Adrenal gland (tissue), 5 donors: ENCODE measurements at regions not wholly inside any gene's neighbourhood (a gene's known extent, or its start where the extent isn't known, plus 50 kb on each side); places are given as distances from the start of the nearest gene placed in this dataset.

Experiments
- POLR2A ChIP-seq, 2 donors: fragments of 450-650 bp; IDR thresholded peaks; one replicate each; pipeline ENCODE4 v1.6.1; 2017; ENCODE audit warnings: antibody characterized with exemption in 2 of 2, mild to moderate bottlenecking in 2 of 2, moderate library complexity in 1 of 2
- TF ChIP-seq, protein P1 (sequence below), 6 experiments: fragments of 450-650 bp in 4 of 6; fragments of 200-600 bp in 2 of 6; sonication (generic) in 1 of 6; IDR thresholded peaks; 1 replicate in 5 of 6; 2 replicates in 1 of 6; pipeline versions ENCODE4 v1.5.1 to v1.8.0; 2016 to 2021; ENCODE audit warnings: antibody characterized with exemption in 6 of 6, mild to moderate bottlenecking in 2 of 6, moderate library complexity in 1 of 6
- donor health status: DM: no; HTN: no; CAD: no.

GRCh38 chr6:11482616-11483015, 54.9 kb upstream of the TMEM170B start:
- TF ChIP-seq POLR2A (IDR thresholded peaks at IDR 0.05): no peak
- TF ChIP-seq, protein P1, sequence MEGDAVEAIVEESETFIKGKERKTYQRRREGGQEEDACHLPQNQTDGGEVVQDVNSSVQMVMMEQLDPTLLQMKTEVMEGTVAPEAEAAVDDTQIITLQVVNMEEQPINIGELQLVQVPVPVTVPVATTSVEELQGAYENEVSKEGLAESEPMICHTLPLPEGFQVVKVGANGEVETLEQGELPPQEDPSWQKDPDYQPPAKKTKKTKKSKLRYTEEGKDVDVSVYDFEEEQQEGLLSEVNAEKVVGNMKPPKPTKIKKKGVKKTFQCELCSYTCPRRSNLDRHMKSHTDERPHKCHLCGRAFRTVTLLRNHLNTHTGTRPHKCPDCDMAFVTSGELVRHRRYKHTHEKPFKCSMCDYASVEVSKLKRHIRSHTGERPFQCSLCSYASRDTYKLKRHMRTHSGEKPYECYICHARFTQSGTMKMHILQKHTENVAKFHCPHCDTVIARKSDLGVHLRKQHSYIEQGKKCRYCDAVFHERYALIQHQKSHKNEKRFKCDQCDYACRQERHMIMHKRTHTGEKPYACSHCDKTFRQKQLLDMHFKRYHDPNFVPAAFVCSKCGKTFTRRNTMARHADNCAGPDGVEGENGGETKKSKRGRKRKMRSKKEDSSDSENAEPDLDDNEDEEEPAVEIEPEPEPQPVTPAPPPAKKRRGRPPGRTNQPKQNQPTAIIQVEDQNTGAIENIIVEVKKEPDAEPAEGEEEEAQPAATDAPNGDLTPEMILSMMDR (IDR thresholded peaks at IDR 0.05): no peak
